ENCODE measurements at regions not wholly inside any gene's neighbourhood (a gene's known extent, or its start where the extent isn't known, plus 50 kb on each side); places are given as distances from the start of the nearest gene placed in this dataset.

- no peak for TF ChIP-seq CTCF (IDR thresholded peaks at IDR 0.05)
- TF ChIP-seq POLR2AphosphoS5 (IDR thresholded peaks at IDR 0.05) = no peak
Observed at GRCh38 chr1:182304218-182304617, 87.4 kb downstream of the GLUL start.

Data from esophagus muscularis mucosa (tissue), 3 donors.